ENCODE measurements at regions not wholly inside any gene's neighbourhood (a gene's known extent, or its start where the extent isn't known, plus 50 kb on each side); places are given as distances from the start of the nearest gene placed in this dataset.

- H3K4me1 ChIP-seq (ENCODE audit: insufficient read depth, insufficient read length): no peaks in the 10 kb centered on the region
- TF ChIP-seq ZNF274 (IDR thresholded peaks at IDR 0.05; ENCODE audit: low read depth, low read length): no peak
- no peak for TF ChIP-seq YY1 (IDR thresholded peaks at IDR 0.05; ENCODE audit: insufficient read depth, insufficient read length)
- TF ChIP-seq SUZ12 (IDR thresholded peaks at IDR 0.05; ENCODE audit: extremely low read depth, insufficient read depth, insufficient read length): no peak
- no peaks in the 10 kb centered on the region for H3K36me3 ChIP-seq (ENCODE audit: insufficient read depth, insufficient read length, low read length)
- no peak overlapping the region for H3K9ac ChIP-seq (ENCODE audit: insufficient read length, low read depth)
- DNase-seq (ENCODE audit: low read depth, low spot score): no peak
- H3K9me3 ChIP-seq (ENCODE audit: insufficient read depth, low read length): peaks cover 5% of the 10 kb centered on the region; the same call in 1 of the 2 replicates
- H3K27me3 ChIP-seq (ENCODE audit: insufficient read depth, insufficient read length): no peaks in the 10 kb centered on the region
- H3K4me3 ChIP-seq (ENCODE audit: insufficient read length, low read depth): no peak overlapping the region
These were observed 321.2 kb downstream of the DCDC2C start for GRCh38 chr2:4024605-4025004.

- Histone ChIP-seq H3K9me3 (ENCODE audit: insufficient read depth, low read length) (no peaks in the 10 kb centered on the region), H3K4me3 (ENCODE audit: insufficient read length, low read depth) (no peak overlapping the region), H3K36me3 (ENCODE audit: insufficient read depth, insufficient read length, low read length) (no peaks in the 10 kb centered on the region), H3K9ac (ENCODE audit: insufficient read length, low read depth) (no peak overlapping the region), H3K27me3 (ENCODE audit: insufficient read depth, insufficient read length) (no peaks in the 10 kb centered on the region), H3K4me1 (ENCODE audit: insufficient read depth, insufficient read length) (no peaks in the 10 kb centered on the region)
- no peak for DNase-seq (ENCODE audit: low read depth, low spot score)
- TF ChIP-seq SUZ12 (IDR thresholded peaks at IDR 0.05; ENCODE audit: extremely low read depth, insufficient read depth, insufficient read length) (no peak), ZNF274 (IDR thresholded peaks at IDR 0.05; ENCODE audit: low read depth, low read length) (no peak)
These were observed 325.7 kb downstream of the DCDC2C start for GRCh38 chr2:4029081-4029480.

- Histone ChIP-seq H3K4me1 (ENCODE audit: insufficient read depth, insufficient read length) (no peaks in the 10 kb centered on the region), H3K4me3 (ENCODE audit: insufficient read length, low read depth) (no peak overlapping the region), H3K27me3 (ENCODE audit: insufficient read depth, insufficient read length) (no peaks in the 10 kb centered on the region), H3K9ac (ENCODE audit: insufficient read length, low read depth) (no peak overlapping the region), H3K36me3 (ENCODE audit: insufficient read depth, insufficient read length, low read length) (no peaks in the 10 kb centered on the region), H3K9me3 (ENCODE audit: insufficient read depth, low read length) (peaks cover 5% of the 10 kb centered on the region; the same call in 1 of the 2 replicates)
- DNase-seq (ENCODE audit: low read depth, low spot score): no peak
- TF ChIP-seq SUZ12 (IDR thresholded peaks at IDR 0.05; ENCODE audit: extremely low read depth, insufficient read depth, insufficient read length): no peak
- no peak for TF ChIP-seq ZNF274 (IDR thresholded peaks at IDR 0.05; ENCODE audit: low read depth, low read length)
- no peak for TF ChIP-seq YY1 (IDR thresholded peaks at IDR 0.05; ENCODE audit: insufficient read depth, insufficient read length)
These were observed 336.5 kb downstream of the DCDC2C start for GRCh38 chr2:4039896-4040295.

GRCh38 chr2:4047961-4048891, 344.9 kb downstream of the DCDC2C start:
- DNase-seq (ENCODE audit: low read depth, low spot score): no peak
- no peaks in the 10 kb centered on the region for H3K36me3 ChIP-seq (ENCODE audit: insufficient read depth, insufficient read length, low read length)
- H3K27me3 ChIP-seq (ENCODE audit: insufficient read depth, insufficient read length): no peaks in the 10 kb centered on the region
- no peaks in the 10 kb centered on the region for H3K4me1 ChIP-seq (ENCODE audit: insufficient read depth, insufficient read length)
- TF ChIP-seq YY1 (IDR thresholded peaks at IDR 0.05; ENCODE audit: insufficient read depth, insufficient read length): no peak
- TF ChIP-seq ZNF274 (IDR thresholded peaks at IDR 0.05; ENCODE audit: low read depth, low read length): no peak
- no peak for TF ChIP-seq SUZ12 (IDR thresholded peaks at IDR 0.05; ENCODE audit: extremely low read depth, insufficient read depth, insufficient read length)
- no peak overlapping the region for H3K4me3 ChIP-seq (ENCODE audit: insufficient read length, low read depth)
- no peak overlapping the region for H3K9ac ChIP-seq (ENCODE audit: insufficient read length, low read depth)
- H3K9me3 ChIP-seq (ENCODE audit: insufficient read depth, low read length): no peaks in the 10 kb centered on the region

- Histone ChIP-seq H3K4me1 (ENCODE audit: insufficient read depth, insufficient read length) (no peaks in the 10 kb centered on the region), H3K4me3 (ENCODE audit: insufficient read length, low read depth) (no peak overlapping the region), H3K9me3 (ENCODE audit: insufficient read depth, low read length) (no peaks in the 10 kb centered on the region), H3K36me3 (ENCODE audit: insufficient read depth, insufficient read length, low read length) (no peaks in the 10 kb centered on the region), H3K27me3 (ENCODE audit: insufficient read depth, insufficient read length) (no peaks in the 10 kb centered on the region), H3K9ac (ENCODE audit: insufficient read length, low read depth) (no peak overlapping the region)
- DNase-seq (ENCODE audit: low read depth, low spot score): no peak
- no peak for TF ChIP-seq ZNF274 (IDR thresholded peaks at IDR 0.05; ENCODE audit: low read depth, low read length)
- TF ChIP-seq YY1 (IDR thresholded peaks at IDR 0.05; ENCODE audit: insufficient read depth, insufficient read length): no peak
- no peak for TF ChIP-seq SUZ12 (IDR thresholded peaks at IDR 0.05; ENCODE audit: extremely low read depth, insufficient read depth, insufficient read length)
These were observed 346.1 kb downstream of the DCDC2C start for GRCh38 chr2:4049463-4049862.

- H3K9ac ChIP-seq (ENCODE audit: insufficient read length, low read depth): no peak overlapping the region
- no peaks in the 10 kb centered on the region for H3K27me3 ChIP-seq (ENCODE audit: insufficient read depth, insufficient read length)
- TF ChIP-seq SUZ12 (IDR thresholded peaks at IDR 0.05; ENCODE audit: extremely low read depth, insufficient read depth, insufficient read length): no peak
- no peak for TF ChIP-seq ZNF274 (IDR thresholded peaks at IDR 0.05; ENCODE audit: low read depth, low read length)
- no peak for TF ChIP-seq YY1 (IDR thresholded peaks at IDR 0.05; ENCODE audit: insufficient read depth, insufficient read length)
- H3K4me1 ChIP-seq (ENCODE audit: insufficient read depth, insufficient read length): no peaks in the 10 kb centered on the region
- no peak overlapping the region for H3K4me3 ChIP-seq (ENCODE audit: insufficient read length, low read depth)
- no peak for DNase-seq (ENCODE audit: low read depth, low spot score)
- no peaks in the 10 kb centered on the region for H3K9me3 ChIP-seq (ENCODE audit: insufficient read depth, low read length)
- no peaks in the 10 kb centered on the region for H3K36me3 ChIP-seq (ENCODE audit: insufficient read depth, insufficient read length, low read length)
These were observed 350.6 kb downstream of the DCDC2C start for GRCh38 chr2:4053769-4054493.

- Histone ChIP-seq H3K4me3 (ENCODE audit: insufficient read length, low read depth) (no peak overlapping the region), H3K4me1 (ENCODE audit: insufficient read depth, insufficient read length) (no peaks in the 10 kb centered on the region), H3K9me3 (ENCODE audit: insufficient read depth, low read length) (no peaks in the 10 kb centered on the region), H3K9ac (ENCODE audit: insufficient read length, low read depth) (no peak overlapping the region), H3K27me3 (ENCODE audit: insufficient read depth, insufficient read length) (no peaks in the 10 kb centered on the region), H3K36me3 (ENCODE audit: insufficient read depth, insufficient read length, low read length) (no peaks in the 10 kb centered on the region)
- no peak for TF ChIP-seq YY1 (IDR thresholded peaks at IDR 0.05; ENCODE audit: insufficient read depth, insufficient read length)
- no peak for TF ChIP-seq ZNF274 (IDR thresholded peaks at IDR 0.05; ENCODE audit: low read depth, low read length)
- no peak for TF ChIP-seq SUZ12 (IDR thresholded peaks at IDR 0.05; ENCODE audit: extremely low read depth, insufficient read depth, insufficient read length)
- DNase-seq (ENCODE audit: low read depth, low spot score): no peak
These were observed 362.8 kb downstream of the DCDC2C start for GRCh38 chr2:4066217-4066616.
